Central memory CD4-positive, alpha-beta T cell (primary cell): ENCODE measurements at regions not wholly inside any gene's neighbourhood (a gene's known extent, or its start where the extent isn't known, plus 50 kb on each side); places are given as distances from the start of the nearest gene placed in this dataset.
"Not testable (repeated sequence)": the region's sequence is repeated elsewhere in the genome, so short reads cannot be mapped to it uniquely, and the experiment has no call there.

Experiments used
- DNase-seq: peaks from one replicate; pipeline ENCODE4 v3.0.0; 2022

DNA sequence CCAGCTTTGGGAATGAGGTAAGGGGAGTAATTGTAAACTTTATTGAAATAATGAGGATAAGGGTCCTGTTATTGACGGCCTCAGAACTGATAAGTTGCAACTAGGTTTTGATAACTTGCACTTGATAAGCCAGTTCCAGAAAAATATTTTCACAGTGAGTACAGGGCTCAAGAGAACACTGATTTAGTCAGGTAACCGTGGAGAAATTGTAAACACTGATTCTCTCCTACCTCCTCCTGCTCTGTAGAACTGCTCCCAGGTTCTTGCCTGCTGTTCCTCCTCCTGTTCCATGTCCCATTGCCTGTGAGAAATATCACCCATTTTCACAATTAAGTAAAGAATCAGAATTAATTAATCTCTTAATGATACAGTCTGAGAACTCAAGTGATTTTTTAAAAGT is 55.0 kb upstream of the CXXC4 start:
- DNase-seq = no peak

DNA sequence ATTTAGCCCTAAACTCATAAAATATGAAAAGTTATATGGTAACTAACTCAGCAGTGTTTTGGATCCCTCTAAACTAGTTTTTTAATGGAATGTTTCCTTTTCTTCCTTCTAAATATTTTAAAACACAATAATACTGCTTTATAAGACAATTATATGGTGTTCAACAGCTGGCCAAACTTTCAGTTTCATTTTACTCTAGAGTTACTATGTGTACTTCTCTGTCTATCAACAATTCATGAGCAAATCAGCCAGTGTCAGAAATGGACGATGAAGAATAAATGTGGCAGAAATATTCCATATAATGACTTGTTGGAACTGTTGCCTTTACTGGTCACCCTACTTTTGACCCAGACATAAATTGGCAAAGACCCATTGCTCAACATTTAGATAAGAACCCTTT is 64.8 kb upstream of the CXXC4 start:
- DNase-seq = no peak

DNA sequence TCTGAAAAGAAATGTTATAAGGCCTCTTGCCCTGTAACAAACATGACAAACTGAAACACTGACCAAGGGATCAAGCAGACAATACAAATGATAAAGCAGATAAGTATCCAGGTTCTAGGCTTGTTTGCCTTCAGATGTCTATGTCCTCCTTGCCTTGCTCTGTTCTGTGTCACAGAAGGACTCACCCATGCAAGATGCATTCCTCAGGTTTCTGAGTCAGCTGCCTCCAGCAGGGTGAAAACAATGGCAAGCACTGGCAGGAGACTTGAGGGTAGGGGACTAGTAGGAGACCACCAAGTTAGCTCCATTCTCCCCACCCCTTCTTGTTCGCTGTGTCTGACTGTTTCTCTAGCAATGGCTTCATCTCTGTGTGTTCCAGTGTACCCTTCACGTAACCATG is 76.6 kb upstream of the CXXC4 start:
- no peak for DNase-seq

DNA sequence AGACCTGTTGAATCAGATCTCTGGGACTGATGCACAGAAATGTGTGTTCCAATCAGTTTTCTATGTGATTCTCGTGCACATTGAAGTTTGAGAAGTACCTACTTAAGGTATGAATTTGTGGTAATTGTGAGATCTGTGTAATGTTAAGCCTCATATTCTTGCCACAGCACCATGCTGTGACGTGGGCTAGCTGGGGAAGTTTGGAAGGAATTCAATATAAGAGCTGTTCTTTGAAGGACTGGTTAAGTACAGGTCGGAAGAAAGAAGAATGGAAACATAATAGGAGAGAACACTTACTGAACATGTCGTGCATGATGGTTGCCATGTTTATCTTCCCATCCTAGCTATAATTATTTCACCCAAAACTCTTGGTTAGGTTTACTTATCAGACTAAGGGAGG is 79.7 kb upstream of the CXXC4 start:
- no peak for DNase-seq

DNA sequence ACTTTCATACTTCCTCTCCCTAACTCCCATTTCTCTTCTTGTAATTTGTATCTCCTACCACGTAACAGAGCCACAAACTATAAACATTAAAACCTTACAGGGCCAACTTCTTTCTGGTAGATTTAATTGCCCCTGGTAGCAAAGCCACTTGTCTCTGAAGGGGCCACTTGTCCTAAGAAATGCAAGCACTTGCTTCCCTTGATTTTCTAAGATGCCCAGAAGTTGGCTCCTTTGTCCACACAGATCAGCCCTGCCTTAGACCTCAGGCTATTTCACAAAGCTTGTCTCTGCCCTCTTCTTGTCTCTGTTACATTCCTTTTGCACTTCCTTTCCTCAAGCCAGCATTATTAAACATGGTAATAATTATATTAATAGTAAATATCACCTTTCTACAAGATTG is 80.6 kb upstream of the CXXC4 start:
- DNase-seq = no peak

DNA sequence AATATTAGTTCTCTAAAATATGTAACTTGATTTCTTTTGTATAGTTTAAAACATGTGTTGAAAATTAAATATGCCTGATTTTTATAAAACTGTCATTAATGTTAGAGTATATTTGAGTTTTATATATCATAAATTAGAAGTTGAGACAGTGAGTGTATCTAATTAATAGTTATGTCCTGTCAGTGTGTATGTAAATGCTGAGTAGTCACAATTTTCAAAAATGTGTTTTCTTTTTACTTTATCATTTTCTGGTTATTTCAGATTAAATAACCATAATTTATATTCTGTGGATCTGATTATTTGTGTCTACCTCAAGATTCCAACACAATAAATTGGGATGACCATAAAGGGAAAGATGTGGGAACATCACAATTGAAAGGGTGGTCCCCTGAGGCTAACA is 82.7 kb upstream of the CXXC4 start:
- DNase-seq = no peak

DNA sequence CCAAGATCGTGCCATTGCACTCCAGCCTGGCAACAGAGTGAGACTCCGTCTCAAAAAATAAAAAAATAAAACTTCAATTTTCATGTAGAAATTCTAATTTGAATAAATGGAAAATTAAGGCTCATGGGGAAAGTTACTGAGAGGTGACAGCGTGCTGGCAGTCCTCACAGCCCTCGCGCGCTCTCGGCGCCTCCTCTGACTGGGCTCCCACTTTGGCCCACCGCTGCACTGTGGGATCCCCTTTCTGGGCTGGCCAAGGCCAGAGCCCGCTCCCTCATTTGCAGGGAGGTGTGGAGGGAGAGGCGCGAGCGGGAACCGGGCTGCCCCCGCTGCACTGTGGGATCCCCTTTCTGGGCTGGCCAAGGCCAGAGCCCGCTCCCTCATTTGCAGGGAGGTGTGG is 86.8 kb upstream of the CXXC4 start:
- DNase-seq = not testable (repeated sequence)

DNA sequence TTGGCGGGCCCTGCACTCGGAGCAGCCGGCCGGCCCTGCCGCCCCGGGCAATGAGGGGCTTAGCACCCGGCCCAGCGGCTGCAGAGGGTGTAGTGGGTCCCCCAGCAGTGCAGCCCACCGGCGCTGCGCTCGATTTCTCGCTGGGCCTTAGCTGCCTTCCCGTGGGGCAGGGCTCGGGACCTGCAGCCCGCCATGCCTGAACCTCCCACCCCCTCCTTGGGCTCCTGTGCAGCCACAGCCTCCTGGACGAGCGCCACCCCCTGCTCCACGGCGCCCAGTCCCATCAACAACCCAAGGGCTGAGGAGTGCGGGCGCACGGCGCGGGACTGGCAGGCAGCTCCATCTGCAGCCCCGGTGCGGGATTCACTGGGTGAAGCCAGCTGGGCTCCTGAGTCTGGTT is 87.4 kb upstream of the CXXC4 start:
- not testable (repeated sequence) for DNase-seq

DNA sequence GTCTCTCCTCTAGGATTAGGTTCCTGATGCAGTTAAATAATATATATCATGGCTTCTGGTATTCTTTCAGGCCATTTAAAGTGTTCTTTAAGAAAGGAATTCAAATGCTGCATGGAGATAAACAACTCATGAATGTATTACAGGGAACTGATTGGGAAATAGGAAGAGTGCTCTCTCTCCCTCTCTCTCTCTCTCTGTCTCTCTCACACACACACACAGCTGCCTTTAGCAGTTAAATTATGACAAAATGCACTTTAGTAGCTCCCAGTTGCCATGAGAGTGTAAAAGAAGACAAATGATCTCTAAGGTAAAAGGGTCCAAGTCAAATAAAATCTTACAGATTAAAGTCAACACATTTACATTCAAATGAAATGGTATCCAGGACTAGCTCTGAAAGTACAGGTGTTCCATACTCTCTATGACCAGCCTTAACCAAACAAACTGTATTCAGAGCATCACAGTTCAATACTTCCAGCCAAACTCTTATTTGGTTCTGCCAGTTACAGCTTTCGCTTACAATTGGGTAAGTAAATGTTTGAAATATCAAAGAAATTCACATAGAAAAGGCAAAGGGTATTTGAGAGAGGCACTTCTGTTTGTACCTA is 94.7 kb upstream of the CXXC4 start:
- DNase-seq = no peak

DNA sequence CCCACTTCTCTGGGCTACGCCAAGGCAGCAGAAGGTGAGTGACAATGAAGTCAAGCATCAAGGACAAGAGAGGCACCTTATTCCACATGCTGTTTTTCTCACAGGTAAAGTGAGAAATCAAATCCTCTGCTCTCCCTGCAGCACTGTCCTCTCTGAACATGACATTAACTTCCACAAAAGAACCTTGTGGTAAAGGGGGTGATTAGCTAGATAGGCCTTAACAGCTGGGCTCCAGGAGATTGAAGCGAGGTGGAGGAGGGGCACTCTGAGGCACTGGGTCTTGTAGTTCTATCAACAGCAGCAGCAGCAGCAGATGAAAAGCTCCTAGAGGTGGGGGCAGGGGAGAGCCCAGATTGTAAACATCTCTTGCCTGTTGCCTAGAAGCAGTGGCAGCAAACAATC is 96.8 kb upstream of the CXXC4 start:
- no peak for DNase-seq

DNA sequence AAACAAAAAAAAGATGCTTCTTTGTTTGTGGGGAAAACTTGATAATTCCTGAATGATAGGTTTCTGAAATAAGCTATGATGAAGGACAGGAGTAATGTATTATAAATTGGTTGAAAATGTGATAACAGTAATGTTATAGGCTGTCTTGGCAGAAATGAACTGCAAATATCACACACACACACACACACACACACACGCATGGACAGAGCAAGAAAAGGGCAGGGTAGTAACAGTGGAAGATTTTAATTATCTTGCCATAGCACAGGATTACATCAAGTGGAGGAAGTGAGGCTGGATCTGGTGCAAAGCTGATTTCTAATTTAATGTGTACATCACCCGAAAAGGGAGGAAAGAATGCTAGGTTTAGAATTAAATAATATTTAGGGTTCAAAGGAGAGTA is 97.5 kb upstream of the CXXC4 start:
- no peak for DNase-seq

DNA sequence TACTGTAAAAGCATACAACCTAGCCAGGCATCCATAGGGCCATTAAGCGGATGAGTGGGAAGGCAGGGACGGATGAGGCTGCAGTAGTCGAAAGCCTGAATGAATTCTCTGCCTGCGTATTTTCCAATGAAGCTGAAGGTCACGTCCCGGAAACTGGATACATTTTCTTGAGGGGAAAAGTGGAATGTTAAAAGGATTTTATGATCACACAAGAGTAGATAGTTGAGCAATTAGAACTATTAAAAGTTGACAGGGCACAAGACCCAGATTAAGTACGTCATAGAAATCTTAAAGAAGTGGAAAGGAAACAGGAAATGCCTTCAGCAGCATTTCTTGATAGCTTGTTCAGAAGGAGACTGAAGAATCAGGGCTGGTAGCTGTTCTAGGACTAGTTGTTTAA is 98.3 kb upstream of the CXXC4 start:
- no peak for DNase-seq

DNA sequence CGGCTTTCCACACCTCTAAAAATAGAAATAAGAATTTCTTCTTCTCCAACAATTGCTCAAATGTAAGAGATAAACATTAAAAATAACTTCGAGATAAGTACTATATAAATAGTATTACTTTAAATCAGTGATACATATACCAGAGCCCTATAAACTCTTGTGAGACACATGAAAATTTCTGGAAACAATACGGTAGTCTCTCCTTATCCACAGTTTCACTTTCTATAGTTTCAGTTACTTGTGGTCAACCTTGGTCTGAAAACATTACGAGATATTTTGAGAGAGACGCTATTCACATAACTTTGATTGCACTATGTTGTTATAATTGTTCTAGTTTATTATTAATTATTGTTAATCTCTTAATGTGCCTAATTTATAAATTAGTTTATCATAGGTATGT is 101.5 kb upstream of the CXXC4 start:
- no peak for DNase-seq

DNA sequence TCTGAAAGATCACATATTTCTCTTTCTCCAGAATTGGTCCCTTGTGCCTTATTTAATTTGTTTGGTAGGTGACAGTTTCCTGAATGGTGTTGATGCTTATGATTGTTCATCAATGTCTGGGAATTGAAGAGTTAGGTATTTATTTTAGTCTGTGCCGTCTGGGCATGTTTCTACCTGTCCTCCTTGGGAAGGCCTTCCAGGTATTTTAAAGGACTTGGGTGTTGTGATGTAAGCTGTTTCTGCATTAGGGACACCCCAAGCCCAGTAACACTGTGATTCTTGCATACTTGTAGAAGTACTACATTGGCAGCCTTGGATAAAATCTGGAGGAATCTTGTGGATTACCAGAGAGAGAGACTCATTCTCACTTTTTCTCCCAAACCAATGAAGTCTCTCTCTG is 120.8 kb upstream of the CXXC4 start:
- DNase-seq = no peak

DNA sequence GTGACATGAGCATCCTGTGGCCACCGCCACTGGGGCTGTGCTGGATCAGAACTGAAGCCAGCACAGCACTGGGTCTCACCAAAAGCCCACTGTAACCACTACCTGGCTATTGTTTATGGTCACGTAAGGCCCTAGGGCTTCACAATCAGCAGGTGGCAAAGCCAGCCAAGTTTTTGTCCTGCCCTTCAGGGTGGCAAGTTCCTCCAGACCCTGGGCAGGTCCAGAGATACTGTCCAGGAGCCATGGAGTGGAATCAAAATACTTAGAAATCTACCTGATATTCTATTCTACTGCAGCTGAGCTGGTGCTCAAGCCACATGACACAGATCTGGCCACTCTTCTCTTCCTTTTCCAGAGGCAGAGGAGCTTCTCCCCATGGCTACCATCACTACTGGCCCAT is 121.2 kb upstream of the CXXC4 start:
- DNase-seq = no peak

DNA sequence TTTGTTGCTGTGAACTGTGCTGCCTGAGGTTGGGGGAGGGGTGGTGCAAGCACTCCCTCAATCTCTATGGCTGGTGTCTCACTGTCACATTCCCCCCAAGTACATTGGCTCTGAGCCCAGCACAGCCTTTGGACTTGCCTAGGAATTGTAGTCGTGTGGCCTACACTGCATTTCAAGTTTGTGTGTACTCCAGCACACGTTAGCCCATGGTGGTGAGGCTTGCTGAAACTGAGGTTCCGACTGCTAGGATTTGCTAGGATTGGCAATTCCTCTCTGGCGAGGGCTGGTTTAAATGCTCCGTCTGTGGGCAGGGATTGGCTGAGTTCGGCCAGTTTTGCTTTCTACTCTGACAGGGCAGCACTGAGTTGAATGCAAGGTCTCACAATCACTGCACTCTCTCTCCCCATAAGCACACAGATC is 121.7 kb upstream of the CXXC4 start:
- DNase-seq = no peak

DNA sequence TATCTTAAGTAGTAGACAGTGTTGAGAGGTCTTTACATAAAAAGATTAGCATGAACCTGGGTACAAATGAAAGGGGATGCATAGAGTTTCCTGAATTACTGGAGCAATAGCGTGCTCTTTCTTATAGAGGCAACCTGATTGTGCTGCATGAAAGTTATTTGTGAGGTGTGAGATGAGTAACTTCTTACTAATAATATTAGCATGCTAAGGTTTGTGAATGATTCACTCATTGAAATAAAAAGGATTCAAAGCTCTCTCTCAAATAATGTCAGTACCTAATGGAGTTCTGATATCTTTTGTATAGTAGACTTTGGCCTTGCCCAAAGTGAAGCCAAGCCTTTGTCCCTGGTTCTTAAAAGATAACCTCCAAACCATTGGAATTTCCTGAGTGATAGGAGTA is 131.0 kb upstream of the CXXC4 start:
- no peak for DNase-seq

DNA sequence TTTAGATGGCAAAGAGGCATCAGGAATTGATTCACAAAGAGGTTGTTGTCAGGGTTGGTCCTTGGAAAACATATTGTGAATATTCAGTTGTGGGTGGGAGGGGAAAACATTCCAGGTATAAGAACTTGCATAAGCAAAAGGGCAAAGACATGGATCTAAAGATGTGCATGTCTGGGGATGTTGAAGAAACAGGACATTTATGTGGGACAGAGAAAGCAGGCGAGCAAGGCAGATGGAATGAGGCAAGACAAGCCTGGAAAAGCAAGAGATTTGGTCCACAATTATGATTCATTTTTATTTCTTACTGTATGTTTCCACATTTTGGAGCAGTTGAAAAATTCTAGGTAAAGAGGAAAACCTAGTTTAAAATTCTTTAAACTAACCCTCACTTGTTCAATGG is 134.9 kb upstream of the CXXC4 start:
- DNase-seq = no peak

DNA sequence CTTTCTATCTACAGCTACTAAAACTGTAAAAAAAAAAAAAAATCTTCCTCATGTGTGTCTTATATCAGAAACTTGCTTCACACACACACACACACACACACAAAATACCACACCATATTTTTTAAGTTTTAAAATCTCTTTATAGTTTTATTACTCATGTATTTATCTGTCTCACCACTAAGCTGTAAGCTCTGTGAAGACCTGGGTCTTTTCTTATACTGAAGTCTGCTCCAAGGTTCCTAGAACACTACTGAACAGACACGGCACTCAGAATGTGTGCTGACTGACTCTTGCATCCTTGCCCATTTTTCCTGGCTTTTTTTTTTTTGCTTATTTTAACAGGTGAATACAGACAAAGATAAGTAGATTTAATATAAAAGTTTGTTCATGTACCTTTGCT is 135.6 kb upstream of the CXXC4 start:
- no peak for DNase-seq

DNA sequence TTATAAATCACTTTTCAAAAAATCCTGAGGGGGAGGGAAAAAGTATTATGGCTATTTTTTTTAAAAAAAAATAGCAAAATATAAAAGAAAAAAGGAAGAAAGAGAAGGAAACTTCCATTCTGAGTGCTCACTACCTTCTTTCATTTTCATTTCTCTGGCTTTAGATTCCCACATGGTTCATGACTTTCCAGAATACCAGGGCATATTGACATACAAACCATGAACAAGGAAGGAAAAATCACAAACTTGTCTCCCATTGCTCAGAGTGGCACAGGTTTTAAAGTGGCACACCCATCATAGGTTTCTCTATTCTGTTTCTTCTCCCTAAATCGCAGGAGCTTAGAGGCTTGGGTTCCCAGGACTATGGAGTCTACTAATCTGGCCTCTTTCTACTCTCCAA is 136.3 kb upstream of the CXXC4 start:
- no peak for DNase-seq

DNA sequence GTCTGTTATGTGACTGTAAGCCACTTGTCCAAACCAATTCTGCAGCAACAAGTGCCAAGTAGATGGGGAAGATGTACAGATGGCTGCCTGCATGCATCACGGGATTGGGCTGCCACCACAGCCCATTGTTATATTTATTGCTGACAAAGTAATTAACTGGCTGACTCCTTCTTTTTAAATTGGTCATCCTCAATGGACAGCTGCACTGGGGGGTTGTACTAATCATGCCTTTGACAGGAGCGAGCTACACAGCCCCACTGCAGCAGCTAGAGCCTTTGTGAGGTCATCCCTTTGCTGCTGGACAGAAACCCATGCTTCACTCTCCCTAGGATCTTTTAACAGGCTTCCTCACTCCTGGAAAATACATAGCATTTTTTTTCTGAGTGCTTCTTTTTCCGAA is 146.7 kb upstream of the CXXC4 start:
- no peak for DNase-seq

DNA sequence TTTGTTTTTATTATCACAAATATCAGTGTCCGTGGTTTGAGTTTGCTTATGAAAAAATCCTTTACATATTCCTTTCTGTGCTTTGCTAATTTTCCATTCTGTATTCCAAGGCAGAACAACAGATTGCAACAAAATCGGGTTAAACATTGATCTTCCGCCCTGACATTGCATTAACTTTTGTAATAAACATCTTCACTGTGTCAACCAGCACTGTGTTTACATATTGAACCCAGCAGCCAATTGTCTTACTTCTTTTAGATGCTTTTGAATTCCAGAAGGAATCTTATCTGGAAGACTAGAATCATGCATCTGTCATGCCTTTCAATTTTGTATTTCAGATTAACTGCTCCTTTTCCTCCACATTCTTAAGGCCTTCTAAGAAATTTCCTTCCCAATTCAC is 147.8 kb upstream of the CXXC4 start:
- DNase-seq = no peak

DNA sequence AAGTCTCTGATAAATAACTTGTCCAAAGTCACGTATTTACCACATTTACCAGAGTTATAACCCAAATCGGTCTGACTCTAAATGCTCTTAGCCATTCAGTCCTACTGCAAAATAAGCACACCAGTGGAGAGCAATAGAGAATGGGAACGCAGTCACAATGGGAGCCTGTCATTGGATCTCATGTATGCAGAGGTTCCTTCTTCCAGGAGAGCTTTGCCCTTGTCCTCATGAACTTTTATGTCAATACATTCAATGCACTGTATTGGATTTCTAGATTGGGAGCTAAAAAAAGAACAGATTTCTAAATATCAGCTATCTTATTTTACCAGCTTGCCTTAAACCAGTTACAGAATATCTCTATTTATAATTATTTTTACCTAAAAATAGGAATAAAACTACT is 149.1 kb upstream of the CXXC4 start:
- DNase-seq = no peak

DNA sequence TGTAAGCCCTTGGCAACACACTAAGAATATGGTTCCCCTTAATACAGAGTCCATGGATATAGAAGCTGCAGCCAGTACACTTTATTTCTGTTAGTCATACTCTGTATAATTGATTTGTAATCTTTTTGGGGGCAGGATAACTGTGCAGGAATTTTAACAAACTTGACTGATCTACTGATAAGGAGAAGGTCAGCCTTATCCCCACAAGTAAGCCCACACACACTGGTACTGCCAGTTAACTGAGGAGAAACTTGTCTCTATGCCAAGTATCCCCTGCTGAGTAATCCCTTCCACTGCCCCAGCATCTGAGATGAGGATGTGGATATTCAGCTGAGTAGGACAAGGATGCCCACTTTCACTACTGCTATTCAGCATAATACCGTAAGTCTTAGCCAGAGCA is 154.9 kb upstream of the CXXC4 start:
- DNase-seq = no peak

DNA sequence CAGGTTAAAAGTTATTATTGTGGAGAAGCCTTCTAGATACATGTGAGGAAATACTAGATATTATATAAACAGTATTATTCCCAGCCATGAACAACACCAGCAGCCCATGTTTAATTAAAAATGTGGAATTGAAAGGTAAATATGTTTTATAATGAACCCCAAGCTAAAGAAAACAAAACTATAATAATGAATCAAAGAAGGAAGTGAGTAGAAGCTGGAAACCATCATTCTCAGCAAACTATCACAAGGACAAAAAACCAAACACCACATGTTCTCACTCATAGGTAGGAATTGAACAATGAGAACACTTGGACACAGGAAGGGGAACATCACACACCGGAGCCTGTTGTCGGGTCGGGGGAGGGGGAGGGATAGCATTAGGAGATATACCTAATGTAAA is 167.6 kb upstream of the CXXC4 start:
- DNase-seq = not testable (repeated sequence)

DNA sequence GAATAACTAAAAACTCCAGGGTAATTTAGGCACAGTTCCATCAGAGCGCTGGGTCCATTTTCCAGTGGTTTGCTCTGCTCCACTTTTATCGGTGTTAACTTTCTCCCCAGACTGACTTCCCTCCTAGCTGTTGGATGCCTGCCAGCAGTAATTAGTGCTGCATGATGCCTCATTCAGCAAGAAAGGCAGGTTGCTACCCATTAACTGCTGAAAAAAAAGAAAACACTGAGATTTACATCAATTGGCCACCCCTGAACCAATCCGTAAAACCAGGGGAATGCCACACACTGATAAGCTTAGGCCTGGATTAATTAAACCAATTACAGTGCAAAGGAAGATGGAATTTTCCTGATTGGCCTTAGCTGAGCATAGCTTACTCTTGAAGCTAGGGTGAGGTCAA is 182.4 kb upstream of the CXXC4 start:
- no peak for DNase-seq
